ENCODE measurements at regions not wholly inside any gene's neighbourhood (a gene's known extent, or its start where the extent isn't known, plus 50 kb on each side); places are given as distances from the start of the nearest gene placed in this dataset.

GRCh38 chr9:99405359-99405758, 183.3 kb downstream of the SEC61B start:
- no peaks in the 10 kb centered on the region for H3K4me1 ChIP-seq (ENCODE audit: insufficient read depth, low read length)
- Mint-ChIP-seq H3K4me3 (no peak overlapping the region), H3K36me3 (ENCODE audit: low read depth) (no peaks in the 10 kb centered on the region), H3K27ac (no peak overlapping the region), H3K4me1 (ENCODE audit: low read depth) (no peaks in the 10 kb centered on the region), H3K27me3 (no peaks in the 10 kb centered on the region), H3K9me3 (no peaks in the 10 kb centered on the region)
- no peaks in the 10 kb centered on the region for H3K9me3 ChIP-seq (ENCODE audit: control insufficient read depth in 1 of 2, insufficient read depth in 1 of 2, low read length in 2 of 2)
- no peak for TF ChIP-seq CTCF (IDR thresholded peaks at IDR 0.05)
- H3K4me3 ChIP-seq (ENCODE audit: low read length): no peak overlapping the region
- H3K36me3 ChIP-seq (ENCODE audit: insufficient read depth, low read length): no peaks in the 10 kb centered on the region
- POLR2A ChIA-PET: no interaction called here
- no peak for ATAC-seq (ENCODE audit: poor library complexity)
- no peak overlapping the region for H3K27ac ChIP-seq (ENCODE audit: low read depth in 1 of 2, low read length in 2 of 2)
- intact Hi-C loops (cut with DNase I, micrococcal nuclease): no loop called here
- CTCF ChIA-PET: no interaction called here
- DNase-seq: no peak
- H3K27me3 ChIP-seq (ENCODE audit: control insufficient read depth in 1 of 2, insufficient read depth in 2 of 2, low read length in 2 of 2): peaks cover 0 to 2% of the 10 kb centered on the region in 2 experiments

DNA sequence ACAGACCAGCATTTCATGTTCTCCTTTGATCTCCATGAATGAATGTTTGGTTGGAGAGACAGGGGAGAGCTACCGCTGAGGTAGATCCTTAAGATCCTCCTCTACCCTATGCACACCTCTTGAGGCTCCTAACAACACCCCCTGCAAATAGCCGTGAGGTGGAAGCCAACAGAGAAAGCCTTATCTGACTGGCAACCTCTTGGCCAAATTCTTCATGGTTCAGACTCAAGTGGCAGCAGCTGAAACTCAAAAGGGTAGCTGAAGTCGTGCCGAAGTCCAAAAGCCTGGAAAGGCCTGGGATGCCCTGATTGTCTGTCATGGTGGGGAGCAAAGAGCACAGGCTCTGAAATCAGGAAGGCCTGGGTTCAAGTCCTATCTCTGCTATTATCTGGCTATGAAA, 184.9 kb downstream of the SEC61B start:
- Mint-ChIP-seq H3K9me3 (no peaks in the 10 kb centered on the region), H3K27me3 (no peaks in the 10 kb centered on the region), H3K27ac (no peak overlapping the region), H3K4me3 (no peak overlapping the region), H3K4me1 (ENCODE audit: low read depth) (no peaks in the 10 kb centered on the region), H3K36me3 (ENCODE audit: low read depth) (no peaks in the 10 kb centered on the region)
- H3K4me3 ChIP-seq (ENCODE audit: low read length): no peak overlapping the region
- no peak for TF ChIP-seq CTCF (IDR thresholded peaks at IDR 0.05)
- H3K27ac ChIP-seq (ENCODE audit: low read depth in 1 of 2, low read length in 2 of 2): no peak overlapping the region
- peaks cover 0 to 7% of the 10 kb centered on the region in 2 experiments for H3K27me3 ChIP-seq (ENCODE audit: control insufficient read depth in 1 of 2, insufficient read depth in 2 of 2, low read length in 2 of 2)
- no peak for ATAC-seq (ENCODE audit: poor library complexity)
- intact Hi-C loops (cut with DNase I, micrococcal nuclease): no loop called here
- H3K4me1 ChIP-seq (ENCODE audit: insufficient read depth, low read length): no peaks in the 10 kb centered on the region
- CTCF ChIA-PET: no interaction called here
- POLR2A ChIA-PET: no interaction called here
- H3K9me3 ChIP-seq (ENCODE audit: control insufficient read depth in 1 of 2, insufficient read depth in 1 of 2, low read length in 2 of 2): no peaks in the 10 kb centered on the region
- H3K36me3 ChIP-seq (ENCODE audit: insufficient read depth, low read length): no peaks in the 10 kb centered on the region
- DNase-seq: no peak

DNA sequence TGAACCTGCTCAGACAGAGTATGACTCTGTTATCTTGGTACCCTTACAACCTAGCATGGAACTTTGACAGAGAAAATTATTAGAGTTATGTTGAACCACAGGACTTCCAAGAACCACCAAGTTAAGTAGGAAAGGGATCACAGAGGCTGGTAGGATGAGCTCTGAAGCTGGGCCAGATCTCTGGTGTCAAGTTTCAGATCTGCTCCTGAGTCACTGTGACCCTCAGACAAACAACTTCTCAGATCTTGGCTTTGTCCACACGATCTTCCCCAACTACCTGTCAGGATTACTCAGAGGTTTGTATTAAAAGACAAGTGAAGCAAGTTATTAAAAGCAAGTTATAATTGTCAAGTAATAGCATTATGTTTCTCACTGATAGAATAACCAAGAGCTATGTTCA, 189.0 kb downstream of the SEC61B start:
- Mint-ChIP-seq H3K27me3 (no peaks in the 10 kb centered on the region), H3K4me1 (ENCODE audit: low read depth) (no peaks in the 10 kb centered on the region), H3K27ac (no peak overlapping the region), H3K9me3 (no peaks in the 10 kb centered on the region), H3K4me3 (no peak overlapping the region), H3K36me3 (ENCODE audit: low read depth) (no peaks in the 10 kb centered on the region)
- ChIA-PET CTCF (no interaction called here), POLR2A (no interaction called here)
- Histone ChIP-seq H3K4me1 (ENCODE audit: insufficient read depth, low read length) (no peaks in the 10 kb centered on the region), H3K4me3 (ENCODE audit: low read length) (no peak overlapping the region), H3K27me3 (ENCODE audit: control insufficient read depth in 1 of 2, insufficient read depth in 2 of 2, low read length in 2 of 2) (peaks cover 0 to 7% of the 10 kb centered on the region in 2 experiments), H3K27ac (ENCODE audit: low read depth in 1 of 2, low read length in 2 of 2) (no peak overlapping the region), H3K36me3 (ENCODE audit: insufficient read depth, low read length) (no peaks in the 10 kb centered on the region), H3K9me3 (ENCODE audit: control insufficient read depth in 1 of 2, insufficient read depth in 1 of 2, low read length in 2 of 2) (no peaks in the 10 kb centered on the region)
- no peak for DNase-seq
- ATAC-seq (ENCODE audit: poor library complexity): no peak
- intact Hi-C loops (cut with DNase I, micrococcal nuclease): no loop called here
- no peak for TF ChIP-seq CTCF (IDR thresholded peaks at IDR 0.05)

All from CD4-positive, alpha-beta T cell (primary cell).